Testis (tissue), 2 donors: ENCODE measurements at regions not wholly inside any gene's neighbourhood (a gene's known extent, or its start where the extent isn't known, plus 50 kb on each side); places are given as distances from the start of the nearest gene placed in this dataset.

Experiments
- POLR2A ChIP-seq: fragments of 450-650 bp; IDR thresholded peaks from one replicate; pipeline ENCODE4 v1.6.1; 2017; ENCODE audit warnings: antibody characterized with exemption, mild to moderate bottlenecking, moderate library complexity
- TF ChIP-seq, protein P1 (sequence below), 3 experiments: fragments of 450-650 bp in 2 of 3; fragments of 200-600 bp in 1 of 3; sonication (generic) in 1 of 3; IDR thresholded peaks; one replicate each; pipeline ENCODE4 v1.5.1; 2016 to 2019; ENCODE audit warnings: antibody characterized with exemption in 3 of 3, mild to moderate bottlenecking in 2 of 3, moderate library complexity in 1 of 3

- TF ChIP-seq, protein P1, sequence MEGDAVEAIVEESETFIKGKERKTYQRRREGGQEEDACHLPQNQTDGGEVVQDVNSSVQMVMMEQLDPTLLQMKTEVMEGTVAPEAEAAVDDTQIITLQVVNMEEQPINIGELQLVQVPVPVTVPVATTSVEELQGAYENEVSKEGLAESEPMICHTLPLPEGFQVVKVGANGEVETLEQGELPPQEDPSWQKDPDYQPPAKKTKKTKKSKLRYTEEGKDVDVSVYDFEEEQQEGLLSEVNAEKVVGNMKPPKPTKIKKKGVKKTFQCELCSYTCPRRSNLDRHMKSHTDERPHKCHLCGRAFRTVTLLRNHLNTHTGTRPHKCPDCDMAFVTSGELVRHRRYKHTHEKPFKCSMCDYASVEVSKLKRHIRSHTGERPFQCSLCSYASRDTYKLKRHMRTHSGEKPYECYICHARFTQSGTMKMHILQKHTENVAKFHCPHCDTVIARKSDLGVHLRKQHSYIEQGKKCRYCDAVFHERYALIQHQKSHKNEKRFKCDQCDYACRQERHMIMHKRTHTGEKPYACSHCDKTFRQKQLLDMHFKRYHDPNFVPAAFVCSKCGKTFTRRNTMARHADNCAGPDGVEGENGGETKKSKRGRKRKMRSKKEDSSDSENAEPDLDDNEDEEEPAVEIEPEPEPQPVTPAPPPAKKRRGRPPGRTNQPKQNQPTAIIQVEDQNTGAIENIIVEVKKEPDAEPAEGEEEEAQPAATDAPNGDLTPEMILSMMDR (IDR thresholded peaks at IDR 0.05): no peak
- no peak for TF ChIP-seq POLR2A
These were observed 136.5 kb downstream of the RAP2A start for GRCh38 chr13:97570442-97570841.
